Panc1 (cell line): ENCODE measurements at regions not wholly inside any gene's neighbourhood (a gene's known extent, or its start where the extent isn't known, plus 50 kb on each side); places are given as distances from the start of the nearest gene placed in this dataset.

Experiments
- ATAC-seq: fragments of 200-7000 bp; cut with Tn5 transposase; 2 replicates; pipeline ENCODE4 v1.9.1; 2020; ENCODE audit warnings: mild to moderate bottlenecking, moderate library complexity
- BruUV-seq: library from RNA; stranded (reverse); fragments of 400-500 nt; replicated peaks from 2 replicates; lab custom pipeline; 2021; lab: Mats Ljungman, UMichigan
- CTCF ChIA-PET: fragments of 300-600 bp; sonication (Branson Sonifier 250); formaldehyde crosslinking; loops from one replicate; lab custom pipeline; 2022; ENCODE audit warnings: antibody characterized with exemption; lab: Charles Lee
- POLR2A ChIA-PET: fragments of 300-600 bp; sonication (Branson Sonifier 250); formaldehyde crosslinking; loops from one replicate; lab custom pipeline; 2022; ENCODE audit warnings: antibody characterized with exemption; lab: Charles Lee
- DNase-seq: peaks from one replicate; pipeline ENCODE4 v3.0.0-alpha.2; 2010; ENCODE audit warnings: low read depth, low spot score
- H3K27ac ChIP-seq: 2 replicates; pipeline ENCODE4 v1.5.1; 2011; ENCODE audit warnings: mild to moderate bottlenecking, low read length, inconsistent platforms
- H3K27me3 ChIP-seq: fragments of 200-500 bp; sonication (Bioruptor generic); 2 replicates; pipeline ENCODE4 v1.6.0; 2014; ENCODE audit warnings: low read length, inconsistent platforms; ENCODE audit not compliant: control insufficient read depth, insufficient read depth
- H3K36me3 ChIP-seq: fragments of 200-500 bp; sonication (Bioruptor generic); 2 replicates; pipeline ENCODE4 v1.5.1; 2014; ENCODE audit warnings: inconsistent platforms, mild to moderate bottlenecking, low read length, moderate library complexity; ENCODE audit not compliant: control insufficient read depth, insufficient read depth
- H3K4me1 ChIP-seq: 2 replicates; pipeline ENCODE4 v1.5.1; 2011; ENCODE audit warnings: inconsistent platforms, mild to moderate bottlenecking, low read length, moderate library complexity; ENCODE audit not compliant: control insufficient read depth, insufficient read depth
- H3K4me3 ChIP-seq, 2 experiments: 2 replicates each; pipeline ENCODE4 v1.5.1; 2011 to 2012; ENCODE audit warnings: low read depth in 2 of 2, low read length in 2 of 2, mild to moderate bottlenecking in 2 of 2, inconsistent platforms in 1 of 2, moderate library complexity in 1 of 2
- H3K9me3 ChIP-seq: fragments of 200-500 bp; sonication (Bioruptor generic); 2 replicates; pipeline ENCODE4 v1.5.1; 2014; ENCODE audit warnings: low read depth, mild to moderate bottlenecking, inconsistent platforms, low read length, moderate library complexity; ENCODE audit not compliant: control insufficient read depth, insufficient read depth
- POLR2AphosphoS5 ChIP-seq: IDR thresholded peaks from 2 replicates; pipeline ENCODE4 v1.6.1; 2012; ENCODE audit warnings: mild to moderate bottlenecking, low read depth, low read length, moderate library complexity
- SIN3A ChIP-seq: IDR thresholded peaks from 2 replicates; pipeline ENCODE4 v1.6.1; 2012; ENCODE audit warnings: low read depth, mild to moderate bottlenecking, low read length, moderate library complexity, borderline replicate concordance; ENCODE audit not compliant: insufficient read depth
- TCF7L2 ChIP-seq: IDR thresholded peaks from 2 replicates; pipeline ENCODE4 v1.6.1; 2011; ENCODE audit warnings: mild to moderate bottlenecking, low read depth, low read length, inconsistent platforms
- in situ Hi-C: cut with HindIII; loops from 2 replicates; pipeline ENCODE4 v1.10.0; 2016; ENCODE audit warnings: low sequenced_read_pairs, low pct_unique_long_range_greater_than_20kb
- intact Hi-C: fragments of 100-400 bp; cut with micrococcal nuclease; formaldehyde crosslinking; loops from one replicate; pipeline ENCODE4 v1.10.0; 2022; ENCODE audit not compliant: unreplicated experiment
- TF ChIP-seq, protein P1 (sequence below): fragments of 450-650 bp; IDR thresholded peaks from 2 replicates; pipeline ENCODE4 v1.5.1; 2017; ENCODE audit warnings: mild to moderate bottlenecking
- TF ChIP-seq, protein P2 (sequence below), 2 experiments: IDR thresholded peaks; 2 replicates each; pipeline ENCODE4 v1.6.1; 2011 to 2012; ENCODE audit warnings: low read depth in 2 of 2, control low read depth in 1 of 2, low read length in 1 of 2, mild to moderate bottlenecking in 1 of 2, moderate library complexity in 1 of 2; ENCODE audit not compliant: insufficient read depth in 1 of 2

- H3K4me1 ChIP-seq = no peaks in the 10 kb centered on the region
- ATAC-seq = no peak
- CTCF ChIA-PET = interaction anchor here (0.9 kb wide), 1 partner anchor 20 kb away, joined by 5 read pairs; no protein-coding TSS in a partner anchor
- peak; percentile 18 for DNase-seq
- in situ Hi-C loops (no loop called here), intact Hi-C loops (no loop called here)
- H3K27ac ChIP-seq = no peak overlapping the region
- TF ChIP-seq, protein P1, sequence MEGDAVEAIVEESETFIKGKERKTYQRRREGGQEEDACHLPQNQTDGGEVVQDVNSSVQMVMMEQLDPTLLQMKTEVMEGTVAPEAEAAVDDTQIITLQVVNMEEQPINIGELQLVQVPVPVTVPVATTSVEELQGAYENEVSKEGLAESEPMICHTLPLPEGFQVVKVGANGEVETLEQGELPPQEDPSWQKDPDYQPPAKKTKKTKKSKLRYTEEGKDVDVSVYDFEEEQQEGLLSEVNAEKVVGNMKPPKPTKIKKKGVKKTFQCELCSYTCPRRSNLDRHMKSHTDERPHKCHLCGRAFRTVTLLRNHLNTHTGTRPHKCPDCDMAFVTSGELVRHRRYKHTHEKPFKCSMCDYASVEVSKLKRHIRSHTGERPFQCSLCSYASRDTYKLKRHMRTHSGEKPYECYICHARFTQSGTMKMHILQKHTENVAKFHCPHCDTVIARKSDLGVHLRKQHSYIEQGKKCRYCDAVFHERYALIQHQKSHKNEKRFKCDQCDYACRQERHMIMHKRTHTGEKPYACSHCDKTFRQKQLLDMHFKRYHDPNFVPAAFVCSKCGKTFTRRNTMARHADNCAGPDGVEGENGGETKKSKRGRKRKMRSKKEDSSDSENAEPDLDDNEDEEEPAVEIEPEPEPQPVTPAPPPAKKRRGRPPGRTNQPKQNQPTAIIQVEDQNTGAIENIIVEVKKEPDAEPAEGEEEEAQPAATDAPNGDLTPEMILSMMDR = no peak
- TF ChIP-seq SIN3A (no peak), TCF7L2 (no peak), POLR2AphosphoS5 (no peak)
- TF ChIP-seq, protein P2, sequence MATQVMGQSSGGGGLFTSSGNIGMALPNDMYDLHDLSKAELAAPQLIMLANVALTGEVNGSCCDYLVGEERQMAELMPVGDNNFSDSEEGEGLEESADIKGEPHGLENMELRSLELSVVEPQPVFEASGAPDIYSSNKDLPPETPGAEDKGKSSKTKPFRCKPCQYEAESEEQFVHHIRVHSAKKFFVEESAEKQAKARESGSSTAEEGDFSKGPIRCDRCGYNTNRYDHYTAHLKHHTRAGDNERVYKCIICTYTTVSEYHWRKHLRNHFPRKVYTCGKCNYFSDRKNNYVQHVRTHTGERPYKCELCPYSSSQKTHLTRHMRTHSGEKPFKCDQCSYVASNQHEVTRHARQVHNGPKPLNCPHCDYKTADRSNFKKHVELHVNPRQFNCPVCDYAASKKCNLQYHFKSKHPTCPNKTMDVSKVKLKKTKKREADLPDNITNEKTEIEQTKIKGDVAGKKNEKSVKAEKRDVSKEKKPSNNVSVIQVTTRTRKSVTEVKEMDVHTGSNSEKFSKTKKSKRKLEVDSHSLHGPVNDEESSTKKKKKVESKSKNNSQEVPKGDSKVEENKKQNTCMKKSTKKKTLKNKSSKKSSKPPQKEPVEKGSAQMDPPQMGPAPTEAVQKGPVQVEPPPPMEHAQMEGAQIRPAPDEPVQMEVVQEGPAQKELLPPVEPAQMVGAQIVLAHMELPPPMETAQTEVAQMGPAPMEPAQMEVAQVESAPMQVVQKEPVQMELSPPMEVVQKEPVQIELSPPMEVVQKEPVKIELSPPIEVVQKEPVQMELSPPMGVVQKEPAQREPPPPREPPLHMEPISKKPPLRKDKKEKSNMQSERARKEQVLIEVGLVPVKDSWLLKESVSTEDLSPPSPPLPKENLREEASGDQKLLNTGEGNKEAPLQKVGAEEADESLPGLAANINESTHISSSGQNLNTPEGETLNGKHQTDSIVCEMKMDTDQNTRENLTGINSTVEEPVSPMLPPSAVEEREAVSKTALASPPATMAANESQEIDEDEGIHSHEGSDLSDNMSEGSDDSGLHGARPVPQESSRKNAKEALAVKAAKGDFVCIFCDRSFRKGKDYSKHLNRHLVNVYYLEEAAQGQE (IDR thresholded peaks at IDR 0.05; ENCODE audit: insufficient read depth in 1 of 2, low read depth in 2 of 2, low read length in 1 of 2) = no peak
- no peaks in the 10 kb centered on the region for H3K27me3 ChIP-seq
- BruUV-seq = no TSS peak
- no peaks in the 10 kb centered on the region for H3K36me3 ChIP-seq
- POLR2A ChIA-PET = no interaction called here
- H3K4me3 ChIP-seq = no peak overlapping the region
- H3K9me3 ChIP-seq = no peaks in the 10 kb centered on the region
These were observed 84.4 kb upstream of the SYPL1 start for GRCh38 chr7:106196460-106197021.

- H3K27me3 ChIP-seq = no peaks in the 10 kb centered on the region
- TF ChIP-seq SIN3A = no peak
- TF ChIP-seq TCF7L2 = no peak
- TF ChIP-seq, protein P1 = no peak
- TF ChIP-seq POLR2AphosphoS5 = no peak
- ATAC-seq (no peak), DNase-seq (no peak)
- no peak overlapping the region for H3K4me3 ChIP-seq
- no TSS peak for BruUV-seq
- H3K4me1 ChIP-seq = no peaks in the 10 kb centered on the region
- POLR2A ChIA-PET = no interaction called here
- in situ Hi-C loops = no loop called here
- no peaks in the 10 kb centered on the region for H3K9me3 ChIP-seq
- CTCF ChIA-PET = no interaction called here
- H3K27ac ChIP-seq = no peak overlapping the region
- intact Hi-C loops = no loop called here
- no peaks in the 10 kb centered on the region for H3K36me3 ChIP-seq
These were observed 81.5 kb upstream of the SYPL1 start for GRCh38 chr7:106193661-106194060.
